LNCAP (cell line): ENCODE measurements at regions not wholly inside any gene's neighbourhood (a gene's known extent, or its start where the extent isn't known, plus 50 kb on each side); places are given as distances from the start of the nearest gene placed in this dataset.

Experiments used
- CTCF ChIP-seq: fragments of 450-650 bp; IDR thresholded peaks from 2 replicates; pipeline ENCODE4 v1.5.1; 2017; ENCODE audit warnings: mild to moderate bottlenecking

GRCh38 chr9:80994892-80995291 lies 694.5 kb downstream of the TLE1 start:
- TF ChIP-seq CTCF, result no peak

- TF ChIP-seq CTCF, result no peak
Observed at GRCh38 chr9:80976403-80976802, 712.9 kb downstream of the TLE1 start.

GRCh38 chr9:80968611-80969010 lies 720.7 kb downstream of the TLE1 start:
- TF ChIP-seq CTCF, result no peak

GRCh38 chr9:80964914-80965313 lies 724.4 kb downstream of the TLE1 start:
- TF ChIP-seq CTCF, result no peak

- no peak for TF ChIP-seq CTCF
Observed at GRCh38 chr9:80964374-80964773, 725.0 kb downstream of the TLE1 start.

- no peak for TF ChIP-seq CTCF
Observed at GRCh38 chr9:80957801-80958200, 731.5 kb downstream of the TLE1 start.

- TF ChIP-seq CTCF, result no peak
Observed at GRCh38 chr9:80954521-80954920, 734.8 kb downstream of the TLE1 start.

GRCh38 chr9:80952363-80952922 lies 736.9 kb downstream of the TLE1 start:
- TF ChIP-seq CTCF, result no peak
